Heart right ventricle (tissue), 16 donors: ENCODE measurements at regions not wholly inside any gene's neighbourhood (a gene's known extent, or its start where the extent isn't known, plus 50 kb on each side); places are given as distances from the start of the nearest gene placed in this dataset.

Experiments used
- ATAC-seq, 8 donors: fragments of 200-7000 bp; cut with Tn5 transposase; one replicate each; pipeline ENCODE4 v1.9.1; 2020; ENCODE audit warnings: mild to moderate bottlenecking in 8 of 8, moderate library complexity in 8 of 8, moderate number of reproducible peaks in 1 of 8
- DNase-seq, 2 donors: peaks; one replicate each; pipeline ENCODE4 v3.0.0-alpha.2; 2020
- H3K27ac ChIP-seq, 10 donors: fragments of 200-600 bp; sonication (generic) in 2 of 10; one replicate each; pipeline versions ENCODE4 v1.5.0 to v1.8.0; 2020 to 2022; ENCODE audit warnings: mild to moderate bottlenecking in 3 of 10
- H3K27me3 ChIP-seq, 7 donors: fragments of 200-600 bp; one replicate each; pipeline ENCODE4 v1.8.0; 2021 to 2022; ENCODE audit warnings: mild to moderate bottlenecking in 2 of 7
- H3K36me3 ChIP-seq, 9 donors: fragments of 200-600 bp; sonication (generic) in 1 of 9; one replicate each; pipeline versions ENCODE4 v1.5.0 to v1.8.0; 2020 to 2022; ENCODE audit warnings: mild to moderate bottlenecking in 2 of 9
- H3K4me1 ChIP-seq, 9 donors: fragments of 200-600 bp; sonication (generic) in 1 of 9; one replicate each; pipeline versions ENCODE4 v1.5.0 to v1.8.0; 2020 to 2022; ENCODE audit warnings: mild to moderate bottlenecking in 4 of 9
- H3K4me3 ChIP-seq, 10 donors: fragments of 200-600 bp; sonication (generic) in 2 of 10; one replicate each; pipeline versions ENCODE4 v1.5.0 to v1.8.0; 2020 to 2022; ENCODE audit warnings: mild to moderate bottlenecking in 7 of 10, moderate library complexity in 2 of 10
- H3K9me3 ChIP-seq, 11 donors: fragments of 200-600 bp in 10 of 11; sonication (generic) in 2 of 11; one replicate each; pipeline versions ENCODE4 v1.5.0 to v1.8.0; 2013 to 2022; ENCODE audit warnings: mild to moderate bottlenecking in 2 of 11, control low read depth in 1 of 11, moderate library complexity in 1 of 11
- CTCF ChIP-seq, 9 donors: fragments of 200-600 bp; sonication (generic) in 2 of 9; IDR thresholded peaks; one replicate each; pipeline versions ENCODE4 v1.5.0 to v1.8.0; 2021 to 2022; ENCODE audit warnings: antibody characterized with exemption in 9 of 9, mild to moderate bottlenecking in 5 of 9, moderate library complexity in 1 of 9
- WGBS, 2 donors: extraction: QIAGEN DNeasy Blood & Tissue Kit; methylation state at CpG; one replicate each; pipeline ENCODE4 v1.1.7; 2013; ENCODE audit warnings: inconsistent platforms in 1 of 2; 5-methylcytosine and 5-hydroxymethylcytosine counted together
- intact Hi-C, 10 donors: fragments of 100-400 bp; cut with DNase I; formaldehyde crosslinking; loops; one replicate each; pipeline versions ENCODE4 v1.11.1 to v1.14.2; 2022
- donor health status: Arrhythmogenic right ventricular cardiomyopathy.
- donor health status: ischemic (EF 13 %, LVEDD 7.1; RV severe dilation, severe dysfunction).
- donor health status: healthy with polysubstance abuse.
- donor health status: DM: no; HTN: yes; CAD: no.
- donor health status: DM: no; HTN: no; CAD: no.
- donor health status: ischemic (EF 25% LVEDD 6.9; RV normal size, moderate dysfunction).
- donor health status: ischemic (EF 25% LVEDD 5.7; RV mildly dilated, moderate dysfunction).
- donor health status: healthy.
- donor health status: DM: yes; HTN: yes; CAD: no.
- donor health status: Ischemic cardiomyopathy.
- donor health status: ischemic (EF 35%, LVEDD 5.7; RV mildly dilated, moderate dysfunction).
- donor health status: nonischemic (EF 11% LVEDD 7.7; RV severe dilation, severe dysfunction).
- donor health status: DM: yes; HTN: yes; CAD: no.
- donor health status: PGD.
- donor health status: ischemic (EF 29% LVEDD 5.4; RV normal size, mild dysfunction).
- donor health status: nonischemic (EF 23%, LVEDD 6.1; RV moderate dilation, normal function).

GRCh38 chr16:63720848-63721247, 1401.0 kb downstream of the CDH11 start:
- TF ChIP-seq CTCF (IDR thresholded peaks at IDR 0.05): peak in 5 of 9 donors; percentile 16 to 39 (median 24)

GRCh38 chr16:63719926-63720325, 1401.9 kb downstream of the CDH11 start:
- DNase-seq (no peak), ATAC-seq (no peak)
- H3K27ac ChIP-seq: no peak overlapping the region
- no peaks in the 10 kb centered on the region for H3K4me1 ChIP-seq
- 89 to 90% methylated on average over 10 of the region's 10 CpGs for WGBS, 2 donors
- no peak overlapping the region for H3K4me3 ChIP-seq
- no peaks in the 10 kb centered on the region for H3K36me3 ChIP-seq
- no peak for TF ChIP-seq CTCF (IDR thresholded peaks at IDR 0.05)
- intact Hi-C loops: no loop called here
- no peaks in the 10 kb centered on the region for H3K9me3 ChIP-seq
- H3K27me3 ChIP-seq: no peaks in the 10 kb centered on the region

More at GRCh38 chr16:63720848-63721247, 1401.0 kb downstream of the CDH11 start:
- no peaks in the 10 kb centered on the region for H3K36me3 ChIP-seq
- no peaks in the 10 kb centered on the region for H3K27me3 ChIP-seq
- no peak for DNase-seq
- 53 to 61% methylated on average over 1 of the region's 1 CpG for WGBS, 2 donors
- no peaks in the 10 kb centered on the region for H3K4me1 ChIP-seq
- no peak for ATAC-seq
- H3K9me3 ChIP-seq: no peaks in the 10 kb centered on the region
- H3K27ac ChIP-seq: no peak overlapping the region
- no peak overlapping the region for H3K4me3 ChIP-seq
- intact Hi-C loops: no loop called here

- no peak for ATAC-seq
- Histone ChIP-seq H3K27me3 (no peaks in the 10 kb centered on the region), H3K9me3 (no peaks in the 10 kb centered on the region), H3K27ac (no peak overlapping the region), H3K4me1 (no peaks in the 10 kb centered on the region), H3K36me3 (no peaks in the 10 kb centered on the region), H3K4me3 (no peak overlapping the region)
- intact Hi-C loops: no loop called here
- TF ChIP-seq CTCF (IDR thresholded peaks at IDR 0.05): no peak
- no peak for DNase-seq
These were observed 1404.1 kb downstream of the CDH11 start for GRCh38 chr16:63717806-63718205.

- intact Hi-C loops: no loop called here
- no peaks in the 10 kb centered on the region for H3K9me3 ChIP-seq
- no peaks in the 10 kb centered on the region for H3K4me1 ChIP-seq
- ATAC-seq (no peak), DNase-seq (no peak)
- H3K4me3 ChIP-seq: no peak overlapping the region
- no peaks in the 10 kb centered on the region for H3K27me3 ChIP-seq
- no peak overlapping the region for H3K27ac ChIP-seq
- no peak for TF ChIP-seq CTCF (IDR thresholded peaks at IDR 0.05)
- no peaks in the 10 kb centered on the region for H3K36me3 ChIP-seq
- WGBS, 2 donors: 87 to 90% methylated on average over 3 of the region's 3 CpGs
These were observed 1407.0 kb downstream of the CDH11 start for GRCh38 chr16:63714876-63715275.

- DNase-seq: no peak
- H3K9me3 ChIP-seq: no peaks in the 10 kb centered on the region
- H3K27ac ChIP-seq: no peak overlapping the region
- ATAC-seq: no peak
- WGBS, 2 donors: 87 to 90% methylated on average over 1 of the region's 1 CpG
- no peaks in the 10 kb centered on the region for H3K27me3 ChIP-seq
- no peaks in the 10 kb centered on the region for H3K36me3 ChIP-seq
- intact Hi-C loops: no loop called here
- no peak for TF ChIP-seq CTCF (IDR thresholded peaks at IDR 0.05)
- H3K4me3 ChIP-seq: no peak overlapping the region
- no peaks in the 10 kb centered on the region for H3K4me1 ChIP-seq
These were observed 1409.1 kb downstream of the CDH11 start for GRCh38 chr16:63712725-63713124.
